GM03348 (cell line): ENCODE measurements at regions not wholly inside any gene's neighbourhood (a gene's known extent, or its start where the extent isn't known, plus 50 kb on each side); places are given as distances from the start of the nearest gene placed in this dataset.
A peak's percentile ranks its signal among the peaks of the same experiment; 100 is the strongest.
"Not testable (repeated sequence)": the region's sequence is repeated elsewhere in the genome, so short reads cannot be mapped to it uniquely, and the experiment has no call there.

Source experiments
- DNase-seq: peaks from one replicate; pipeline ENCODE4 v3.0.0; 2012; ENCODE audit warnings: low spot score

DNA sequence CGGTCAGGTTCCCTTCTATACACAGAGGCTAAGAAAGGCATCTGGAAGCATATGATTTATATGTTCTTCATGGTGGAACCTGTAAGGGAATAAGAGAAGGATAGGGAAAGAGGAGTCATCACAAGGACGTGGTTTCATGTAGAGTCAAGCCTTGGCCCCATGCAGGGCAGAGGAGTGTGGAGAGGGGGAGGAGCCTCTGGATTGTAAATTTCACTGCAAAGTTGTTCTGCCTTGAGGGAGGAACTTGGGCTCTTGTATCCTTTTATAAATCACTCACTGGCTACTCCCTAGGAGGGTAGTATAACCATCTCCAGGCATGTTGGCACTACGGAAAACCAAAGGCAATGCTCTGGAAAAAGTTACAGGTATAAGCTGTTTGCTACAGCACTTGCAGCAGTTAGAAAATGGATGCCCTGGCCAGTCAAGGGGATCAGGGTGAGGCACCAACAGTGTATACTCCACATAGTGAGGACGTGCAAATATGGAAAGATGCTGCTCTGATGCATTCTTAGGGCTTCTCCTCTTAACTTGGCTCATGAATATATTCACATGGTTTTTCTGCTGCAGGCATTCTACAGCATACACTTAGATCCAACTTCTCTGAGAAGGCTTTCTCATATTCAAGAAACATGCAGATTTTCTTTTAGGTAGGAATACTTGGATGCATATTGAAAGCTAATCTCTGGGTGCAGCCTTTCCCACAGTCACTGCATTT lies 60.3 kb upstream of the ZNF81 start:
- no peak for DNase-seq

- no peak for DNase-seq
Measured at GRCh38 chrX:47772764-47773163, 63.9 kb upstream of the ZNF81 start.

DNA sequence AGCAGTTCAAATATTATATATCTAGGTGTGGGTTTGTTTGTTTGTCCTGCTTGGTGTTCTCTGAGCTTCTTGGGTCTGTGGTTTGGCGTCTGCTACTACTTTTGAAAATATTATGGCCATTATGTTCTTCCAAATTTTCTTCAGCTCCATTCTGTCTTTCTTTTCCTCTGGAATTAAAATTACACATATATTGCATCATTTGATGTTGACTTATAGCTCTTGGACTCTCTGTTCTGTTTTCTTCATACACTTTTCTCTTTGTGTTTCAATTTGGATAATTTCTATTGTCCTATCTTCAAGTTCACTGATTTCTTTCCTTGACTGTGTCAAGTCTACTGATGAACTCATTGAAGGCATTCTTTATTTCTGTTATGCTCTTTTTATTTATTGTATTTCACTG lies 65.2 kb upstream of the ZNF81 start:
- no peak for DNase-seq

DNA sequence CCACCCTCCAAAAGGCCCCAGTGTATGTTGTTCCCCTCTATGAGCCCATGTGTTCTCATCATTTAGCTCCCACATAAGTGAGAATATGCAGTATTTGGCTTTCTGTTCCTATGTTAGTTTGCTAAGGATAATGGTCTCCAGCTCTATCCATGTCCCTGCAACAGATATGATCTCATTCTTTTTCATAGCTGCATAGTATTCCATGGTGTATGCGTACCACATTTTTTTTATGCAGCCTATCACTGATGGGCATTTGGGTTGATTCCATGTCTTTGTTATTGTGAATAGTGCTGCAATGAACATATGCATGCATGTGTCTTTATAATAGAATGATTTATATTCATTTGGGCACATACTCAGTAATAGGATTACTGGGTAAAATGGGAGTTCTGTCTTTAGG lies 73.9 kb upstream of the ZNF81 start:
- not testable (repeated sequence) for DNase-seq

- no peak for DNase-seq
Measured at GRCh38 chrX:47752685-47753084, 84.0 kb upstream of the ZNF81 start.

DNA sequence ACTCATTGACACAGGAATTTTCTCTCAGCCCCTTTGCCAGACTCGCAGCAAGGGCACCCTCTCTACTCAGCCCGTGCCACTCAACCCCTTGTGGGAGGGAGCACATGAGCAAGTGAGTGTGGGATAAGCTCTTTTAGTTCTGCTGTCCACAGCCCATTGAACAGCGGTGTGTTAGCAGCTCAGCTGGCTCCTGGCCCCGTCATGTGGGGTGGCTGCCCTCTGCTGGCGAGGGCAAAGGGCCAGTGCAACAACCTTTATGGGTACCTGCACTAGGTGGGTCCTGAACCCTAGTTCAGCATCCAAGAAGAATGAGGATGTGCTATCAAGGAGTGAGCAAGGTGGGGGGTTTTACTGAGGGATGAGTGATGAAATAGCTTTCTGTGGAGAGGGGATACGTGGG lies 85.0 kb upstream of the ZNF81 start:
- DNase-seq, result peak; percentile 13

- DNase-seq, result no peak
Measured at GRCh38 chrX:47749185-47749967, 87.3 kb upstream of the ZNF81 start.

DNA sequence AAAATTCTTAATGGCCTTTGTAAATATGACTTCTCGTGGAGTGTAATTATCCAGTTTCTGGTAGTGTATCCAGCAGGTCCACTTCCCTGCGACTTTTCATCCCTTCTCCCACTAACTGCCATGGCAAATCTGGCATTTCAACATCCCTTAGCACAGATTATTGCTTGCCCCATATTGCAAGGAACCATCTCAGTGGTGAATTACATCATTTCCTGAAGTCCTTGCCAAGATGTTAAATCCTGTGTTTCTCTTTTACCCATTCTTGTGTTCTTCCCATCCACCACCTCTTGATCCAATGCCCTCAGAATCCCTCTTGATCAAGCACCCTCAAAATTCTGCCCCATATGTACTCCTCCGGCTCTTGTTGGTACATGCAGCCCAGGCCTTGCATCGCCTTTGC lies 88.1 kb upstream of the ZNF81 start:
- peak; percentile 9 for DNase-seq

GRCh38 chrX:47746446-47746845 lies 87.5 kb upstream of the UXT start:
- no peak for DNase-seq

DNA sequence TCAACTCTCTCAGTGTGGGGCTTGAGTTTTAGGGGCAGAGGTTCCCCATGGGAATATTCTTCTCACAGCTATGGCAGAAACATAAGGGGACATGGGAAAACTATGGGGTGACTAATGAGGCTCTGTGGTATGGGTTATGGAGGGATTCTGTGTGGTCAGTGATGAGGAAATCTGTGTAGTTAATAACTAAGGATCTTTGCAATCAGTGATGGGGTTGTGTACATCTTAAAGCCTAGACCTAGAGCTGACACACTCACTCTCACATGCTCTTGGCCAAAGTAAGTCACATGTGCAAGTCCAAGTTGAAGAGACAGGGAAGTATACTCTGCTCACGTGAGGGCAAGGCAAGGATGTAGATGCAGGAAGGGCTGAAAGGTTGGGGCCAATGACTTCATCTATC lies 86.4 kb upstream of the UXT start:
- DNase-seq, result no peak

DNA sequence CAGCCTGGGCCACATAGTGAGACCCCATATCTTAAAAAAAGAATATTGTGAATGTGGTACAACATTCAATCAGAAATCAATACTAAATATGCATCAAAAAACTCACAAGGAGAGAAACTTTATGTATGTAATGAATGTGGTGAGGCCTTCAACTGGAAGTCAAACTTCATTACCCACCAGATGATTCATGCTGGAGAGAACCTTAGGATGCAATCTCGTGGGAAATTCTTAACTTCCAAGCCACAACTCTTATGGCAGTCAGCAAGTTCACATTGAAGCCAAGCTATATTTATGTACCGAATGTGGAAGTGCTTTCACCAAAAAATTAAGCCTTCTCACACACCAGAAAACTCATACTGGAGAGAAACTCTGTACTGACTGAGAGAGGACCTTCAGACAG lies 84.5 kb upstream of the UXT start:
- DNase-seq, result no peak

DNA sequence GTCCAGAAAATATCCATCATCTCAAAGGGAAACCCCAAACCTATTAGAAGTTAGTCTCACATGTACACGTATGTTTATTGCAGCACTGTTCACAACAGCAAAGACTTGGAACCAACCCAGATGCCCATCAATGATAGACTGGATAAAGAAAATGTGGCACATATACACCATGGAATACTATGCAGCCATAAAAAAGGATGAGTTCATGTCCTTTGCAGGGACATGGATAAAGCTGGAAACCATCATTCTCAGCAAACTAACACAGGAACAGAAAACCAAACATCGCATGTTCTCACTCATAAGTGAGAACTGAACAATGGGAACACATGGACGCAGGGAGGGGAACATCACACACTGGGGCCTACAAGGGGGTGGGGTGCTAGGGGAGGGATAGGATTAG lies 79.9 kb upstream of the UXT start:
- DNase-seq, result not testable (repeated sequence)

GRCh38 chrX:47723689-47724088 lies 64.7 kb upstream of the UXT start:
- no peak for DNase-seq

DNA sequence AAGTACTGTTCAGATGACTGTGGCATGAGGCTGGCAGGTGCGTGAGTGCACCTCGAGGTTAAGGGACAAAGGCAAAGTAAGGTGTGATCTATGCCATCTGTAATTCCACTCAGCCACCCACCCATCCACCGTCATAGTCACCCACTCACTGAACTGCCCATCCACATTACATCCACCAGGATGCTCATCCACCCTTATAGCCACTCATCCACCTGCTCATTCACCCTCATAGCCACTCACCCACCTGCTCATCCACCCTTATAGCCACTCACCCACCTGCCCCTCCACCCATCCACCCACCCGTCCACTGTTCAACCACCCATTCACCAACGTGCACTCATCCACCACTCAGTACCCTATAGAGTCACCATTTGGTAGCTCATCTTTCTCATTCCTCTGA lies 64.1 kb upstream of the UXT start:
- DNase-seq, result no peak

GRCh38 chrX:47722260-47722659 lies 63.3 kb upstream of the UXT start:
- DNase-seq, result no peak

DNA sequence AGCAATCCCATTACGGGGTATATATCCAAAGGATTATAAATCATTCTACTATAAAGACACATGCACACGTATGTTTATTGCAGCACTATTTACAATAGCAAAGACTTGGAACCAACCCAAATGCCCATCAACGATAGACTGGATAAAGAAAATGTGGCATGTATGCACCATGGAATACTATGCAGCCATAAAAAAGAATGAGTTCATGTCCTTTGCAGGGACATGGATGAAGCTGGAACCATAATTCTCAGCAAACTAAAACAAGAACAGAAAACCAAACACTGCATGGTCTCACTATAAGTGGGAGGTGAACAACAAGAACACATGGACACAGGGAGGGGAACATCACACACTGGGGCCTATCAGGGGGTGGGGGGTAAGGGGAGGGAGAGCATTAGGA lies 56.1 kb upstream of the UXT start:
- DNase-seq, result not testable (repeated sequence)

GRCh38 chrX:47712675-47713074 lies 53.7 kb upstream of the UXT start:
- not testable (repeated sequence) for DNase-seq

DNA sequence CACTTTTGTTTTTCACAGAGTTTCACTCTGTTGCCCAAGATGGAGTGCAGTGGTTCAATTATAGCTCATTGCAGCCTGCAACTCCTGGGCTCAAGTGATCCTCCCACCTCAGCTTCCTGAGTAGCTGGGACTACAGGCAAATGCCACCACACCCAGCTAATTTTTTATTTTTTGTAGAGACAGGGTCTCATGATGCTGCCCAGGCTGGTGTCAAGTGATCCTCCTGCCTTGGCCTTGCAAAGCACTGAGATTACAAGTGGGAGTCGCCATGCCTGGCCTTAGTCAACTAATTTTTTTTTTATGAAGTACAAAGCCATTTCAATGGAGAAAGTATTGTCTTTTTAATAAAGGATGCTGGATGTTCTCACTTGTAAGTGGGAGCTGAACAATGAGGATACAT lies 51.3 kb upstream of the UXT start:
- no peak for DNase-seq
